ENCODE measurements at regions not wholly inside any gene's neighbourhood (a gene's known extent, or its start where the extent isn't known, plus 50 kb on each side); places are given as distances from the start of the nearest gene placed in this dataset.
"Not testable (repeated sequence)": the region's sequence is repeated elsewhere in the genome, so short reads cannot be mapped to it uniquely, and the experiment has no call there.

DNA sequence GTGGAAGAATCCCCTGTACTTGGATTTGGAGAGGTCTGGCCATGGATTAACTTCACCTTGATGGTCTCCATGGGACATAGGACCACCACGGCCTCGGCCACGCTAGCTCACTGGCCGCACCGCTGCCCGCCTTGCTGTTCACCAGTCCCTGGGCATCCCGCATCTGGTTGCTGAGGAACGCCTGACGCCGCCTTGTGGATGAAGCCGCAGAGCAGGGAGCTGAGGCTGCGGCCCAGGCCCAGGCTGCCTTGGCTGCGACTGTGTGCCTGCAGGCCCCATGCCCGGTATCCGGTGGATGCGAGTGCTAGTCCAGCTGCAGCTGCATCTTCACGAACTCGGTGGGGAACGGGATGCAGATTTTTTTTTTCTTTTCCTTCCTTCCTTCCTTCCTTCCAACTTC is 1407.1 kb downstream of the UQCRFS1 start:
- ATAC-seq (ENCODE audit: low read depth), result no peak
- TF ChIP-seq, protein P1, sequence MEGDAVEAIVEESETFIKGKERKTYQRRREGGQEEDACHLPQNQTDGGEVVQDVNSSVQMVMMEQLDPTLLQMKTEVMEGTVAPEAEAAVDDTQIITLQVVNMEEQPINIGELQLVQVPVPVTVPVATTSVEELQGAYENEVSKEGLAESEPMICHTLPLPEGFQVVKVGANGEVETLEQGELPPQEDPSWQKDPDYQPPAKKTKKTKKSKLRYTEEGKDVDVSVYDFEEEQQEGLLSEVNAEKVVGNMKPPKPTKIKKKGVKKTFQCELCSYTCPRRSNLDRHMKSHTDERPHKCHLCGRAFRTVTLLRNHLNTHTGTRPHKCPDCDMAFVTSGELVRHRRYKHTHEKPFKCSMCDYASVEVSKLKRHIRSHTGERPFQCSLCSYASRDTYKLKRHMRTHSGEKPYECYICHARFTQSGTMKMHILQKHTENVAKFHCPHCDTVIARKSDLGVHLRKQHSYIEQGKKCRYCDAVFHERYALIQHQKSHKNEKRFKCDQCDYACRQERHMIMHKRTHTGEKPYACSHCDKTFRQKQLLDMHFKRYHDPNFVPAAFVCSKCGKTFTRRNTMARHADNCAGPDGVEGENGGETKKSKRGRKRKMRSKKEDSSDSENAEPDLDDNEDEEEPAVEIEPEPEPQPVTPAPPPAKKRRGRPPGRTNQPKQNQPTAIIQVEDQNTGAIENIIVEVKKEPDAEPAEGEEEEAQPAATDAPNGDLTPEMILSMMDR (IDR thresholded peaks at IDR 0.05), result no peak
- Mint-ChIP-seq H3K27ac (no peak overlapping the region), H3K9me3 (no peaks in the 10 kb centered on the region), H3K36me3 (ENCODE audit: low read depth) (peaks cover 22% of the 10 kb centered on the region), H3K4me1 (peaks cover 2% of the 10 kb centered on the region), H3K27me3 (no peaks in the 10 kb centered on the region), H3K4me3 (no peak overlapping the region)
- no peak for DNase-seq
- intact Hi-C loops (cut with micrococcal nuclease), result no loop called here
- POLR2A ChIA-PET, result no interaction called here
- CTCF ChIA-PET, result no interaction called here

DNA sequence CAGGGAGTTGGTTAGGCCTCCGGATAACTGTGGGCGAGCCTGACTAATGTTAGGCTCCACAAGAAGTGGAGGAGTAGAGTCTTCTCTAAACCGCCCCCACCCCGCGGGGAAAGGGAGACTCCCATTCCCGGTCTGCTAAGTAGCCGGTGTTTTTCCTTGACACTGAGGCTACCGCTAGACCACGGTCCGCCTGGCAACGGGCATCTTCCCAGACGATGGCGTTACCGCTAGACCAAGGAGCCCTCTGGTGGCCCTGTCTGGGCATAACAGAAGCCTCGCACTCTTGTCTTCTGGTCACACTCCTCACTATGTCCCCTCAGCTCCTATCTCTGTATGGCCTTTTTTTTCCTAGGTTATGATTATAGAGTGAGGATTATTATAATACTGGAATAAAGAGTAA is 1410.7 kb downstream of the UQCRFS1 start:
- CTCF ChIA-PET, result interaction anchor here (1.2 kb wide), 1 partner anchor 9 kb away, joined by 3 read pairs; no protein-coding TSS in a partner anchor
- H3K9me3 Mint-ChIP-seq; H3K4me1 Mint-ChIP-seq; H3K27me3 Mint-ChIP-seq; DNase-seq; intact Hi-C loops (cut with micrococcal nuclease); H3K27ac Mint-ChIP-seq; POLR2A ChIA-PET; H3K4me3 Mint-ChIP-seq; ATAC-seq (ENCODE audit: low read depth): not testable (repeated sequence)
- peaks cover 42% of the 10 kb centered on the region for H3K36me3 Mint-ChIP-seq (ENCODE audit: low read depth)

DNA sequence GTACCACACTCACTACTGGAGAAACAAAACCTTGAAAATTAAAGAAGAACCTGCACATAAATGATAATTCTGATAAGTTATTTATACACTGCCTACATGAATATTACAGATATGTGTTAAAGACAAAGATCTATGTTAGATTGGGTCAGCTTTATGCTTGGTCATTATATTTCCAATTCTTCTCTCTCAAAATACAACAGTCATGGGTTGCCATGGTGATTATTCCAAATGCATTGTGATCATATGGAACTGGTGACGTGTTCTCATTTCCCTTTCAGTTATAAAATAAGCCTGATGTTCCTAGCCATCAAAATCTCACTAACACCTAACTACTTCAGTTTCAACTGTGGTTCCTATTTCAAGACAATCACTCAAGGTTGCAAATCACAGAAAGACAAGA is 1416.4 kb downstream of the UQCRFS1 start:
- ATAC-seq (ENCODE audit: low read depth) (no peak), DNase-seq (no peak)
- intact Hi-C loops (cut with micrococcal nuclease), result no loop called here
- no peaks in the 10 kb centered on the region for H3K9me3 Mint-ChIP-seq
- POLR2A ChIA-PET, result no interaction called here
- H3K4me3 Mint-ChIP-seq, result peak overlapping the region; percentile 9
- peaks cover 35% of the 10 kb centered on the region for H3K36me3 Mint-ChIP-seq (ENCODE audit: low read depth)
- H3K27ac Mint-ChIP-seq, result no peak overlapping the region
- H3K27me3 Mint-ChIP-seq, result no peaks in the 10 kb centered on the region
- TF ChIP-seq, protein P1 (IDR thresholded peaks at IDR 0.05), result no peak
- CTCF ChIA-PET, result no interaction called here
- H3K4me1 Mint-ChIP-seq, result peaks cover 31% of the 10 kb centered on the region

DNA sequence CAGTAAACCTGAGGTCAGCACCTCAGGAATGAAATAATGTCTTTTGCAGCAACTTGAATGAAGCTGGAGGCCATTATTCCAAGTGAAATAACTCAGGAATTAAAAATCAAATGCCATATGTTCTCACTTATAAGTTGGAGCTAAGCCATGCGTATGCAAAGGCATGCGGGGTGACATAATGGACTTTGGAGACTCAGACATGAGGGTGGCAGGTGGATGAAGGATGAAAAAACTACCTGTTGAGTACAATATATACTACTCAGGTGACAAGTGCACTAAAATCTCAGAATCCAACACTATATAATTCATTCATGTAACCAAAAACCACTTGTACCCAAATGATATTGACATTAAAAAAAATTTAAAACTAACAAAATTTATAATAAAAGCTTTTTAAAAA is 1416.9 kb downstream of the UQCRFS1 start:
- Mint-ChIP-seq H3K9me3 (no peaks in the 10 kb centered on the region), H3K27ac (no peak overlapping the region), H3K36me3 (ENCODE audit: low read depth) (peaks cover 34% of the 10 kb centered on the region), H3K4me3 (peak overlapping the region; percentile 44), H3K27me3 (no peaks in the 10 kb centered on the region), H3K4me1 (peaks cover 33% of the 10 kb centered on the region)
- DNase-seq (no peak), ATAC-seq (ENCODE audit: low read depth) (no peak)
- ChIA-PET POLR2A (no interaction called here), CTCF (no interaction called here)
- intact Hi-C loops (cut with micrococcal nuclease), result no loop called here
- TF ChIP-seq, protein P1 (IDR thresholded peaks at IDR 0.05), result no peak

DNA sequence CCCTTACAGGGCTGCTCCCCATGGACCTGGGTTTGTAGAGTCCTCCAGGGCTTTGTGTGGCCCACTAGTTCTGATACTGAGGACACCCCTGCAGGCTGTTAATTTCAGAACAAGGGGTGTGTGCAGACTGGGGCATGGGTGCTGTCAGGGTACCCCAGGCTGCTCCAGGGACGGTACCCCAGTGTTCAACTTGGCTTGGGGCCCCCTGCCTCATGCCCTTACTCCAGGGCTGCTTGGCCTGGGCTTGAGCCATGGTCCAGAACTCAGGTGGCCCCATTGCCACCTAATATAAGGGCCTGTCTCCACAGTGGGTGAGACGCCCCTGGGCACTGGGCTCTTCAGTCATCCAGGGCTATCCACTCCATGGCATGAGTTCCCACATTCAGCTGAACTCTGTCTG is 1417.6 kb downstream of the UQCRFS1 start:
- no peak overlapping the region for H3K27ac Mint-ChIP-seq
- TF ChIP-seq, protein P1 (IDR thresholded peaks at IDR 0.05), result no peak
- no peak for ATAC-seq (ENCODE audit: low read depth)

DNA sequence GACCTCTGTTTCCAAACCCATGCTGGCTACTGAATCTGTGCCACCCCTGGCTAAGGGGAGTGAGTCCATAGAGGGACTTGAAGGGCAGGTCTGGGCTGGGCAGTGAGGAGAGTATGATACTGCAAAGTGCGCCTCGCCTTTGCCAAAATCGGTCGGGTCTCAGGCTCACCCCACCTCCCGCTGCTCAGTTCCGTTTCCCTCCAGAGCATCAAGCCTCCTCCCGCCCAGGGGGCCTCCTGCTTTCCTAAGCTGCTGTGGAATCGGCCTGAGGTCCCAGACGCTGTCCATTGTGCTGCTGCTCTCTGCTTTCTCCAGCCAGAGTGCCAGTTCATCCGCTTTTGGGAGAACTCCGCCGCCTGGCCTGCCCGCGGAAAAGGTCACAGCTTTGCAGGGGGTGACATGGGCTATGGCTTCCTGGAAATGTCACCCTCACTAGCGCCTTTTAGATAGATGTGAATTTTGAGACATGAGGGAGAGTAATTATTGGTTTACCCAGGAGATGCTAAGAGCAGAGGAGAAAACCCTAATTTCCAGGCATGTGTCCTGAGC is 1418.4 kb downstream of the UQCRFS1 start:
- Mint-ChIP-seq H3K27me3 (no peaks in the 10 kb centered on the region), H3K4me1 (peaks cover 34% of the 10 kb centered on the region), H3K27ac (peak overlapping the region; percentile 93), H3K9me3 (no peaks in the 10 kb centered on the region), H3K4me3 (peak overlapping the region; percentile 95), H3K36me3 (ENCODE audit: low read depth) (peaks cover 31% of the 10 kb centered on the region)
- DNase-seq, result no peak
- intact Hi-C loops (cut with micrococcal nuclease), result loop anchor here (2.0 to 5.0 kb wide), 3 partner anchors 1418 to 1923 kb away; partner anchors contain the start of genes C19orf12, POP4 and UQCRFS1
- CTCF ChIA-PET, result no interaction called here
- no peak for ATAC-seq (ENCODE audit: low read depth)
- POLR2A ChIA-PET, result interaction anchor here (0.6 to 1.6 kb wide), 5 partner anchors 9 to 1811 kb away, joined by 3 to 13 read pairs (median 6); partner anchors contain the start of gene POP4
- TF ChIP-seq, protein P1 (IDR thresholded peaks at IDR 0.05), result no peak

More for the DNA sequence above, 1417.6 kb downstream of the UQCRFS1 start:
- peak overlapping the region; percentile 44 for H3K4me3 Mint-ChIP-seq
- ChIA-PET POLR2A (no interaction called here), CTCF (no interaction called here)
- no peaks in the 10 kb centered on the region for H3K9me3 Mint-ChIP-seq
- H3K4me1 Mint-ChIP-seq, result peaks cover 34% of the 10 kb centered on the region
- DNase-seq, result no peak
- intact Hi-C loops (cut with micrococcal nuclease), result loop anchor here (2.0 kb wide), 1 partner anchor 1417 kb away; the partner anchor contains the start of gene UQCRFS1
- peaks cover 34% of the 10 kb centered on the region for H3K36me3 Mint-ChIP-seq (ENCODE audit: low read depth)
- no peaks in the 10 kb centered on the region for H3K27me3 Mint-ChIP-seq
